IMR-90 (cell line): ENCODE measurements at regions not wholly inside any gene's neighbourhood (a gene's known extent, or its start where the extent isn't known, plus 50 kb on each side); places are given as distances from the start of the nearest gene placed in this dataset.

Experiments
- ATAC-seq: fragments of 200-7000 bp; cut with Tn5 transposase; 2 replicates; pipeline ENCODE4 v1.9.1; 2020; ENCODE audit warnings: low read depth, mild to moderate bottlenecking, moderate library complexity
- BruUV-seq: library from RNA; stranded (reverse); fragments of 400-500 nt; replicated peaks from 2 replicates; lab custom pipeline; 2021; lab: Mats Ljungman, UMichigan
- CTCF ChIA-PET: fragments of 300-600 bp; formaldehyde crosslinking; extraction: SDS; loops from one replicate; lab custom pipeline; 2021; ENCODE audit warnings: antibody characterized with exemption; lab: Yijun Ruan, JAX
- POLR2A ChIA-PET: fragments of 300-600 bp; sonication (Branson Sonifier 250); formaldehyde crosslinking; loops from one replicate; lab custom pipeline; 2022; ENCODE audit warnings: antibody characterized with exemption; ENCODE audit not compliant: unreplicated experiment; lab: Charles Lee
- DNase-seq: peaks from one replicate; pipeline ENCODE4 v3.0.0; 2013
- H2AFZ ChIP-seq: replicated peaks from 2 replicates; pipeline ENCODE3; 2013; ENCODE audit warnings: low read length, mild to moderate bottlenecking; ENCODE audit not compliant: poor library complexity
- H2AK5ac ChIP-seq: 2 replicates; pipeline ENCODE4 v1.6.1; 2013; ENCODE audit warnings: low read depth, low read length, inconsistent platforms
- H2AK9ac ChIP-seq: replicated peaks from 2 replicates; pipeline ENCODE3; 2013; ENCODE audit warnings: mild to moderate bottlenecking, low read depth, low read length, moderate library complexity; ENCODE audit not compliant: poor library complexity
- H2BK120ac ChIP-seq: 2 replicates; pipeline ENCODE4 v1.6.1; 2013; ENCODE audit warnings: low read depth, low read length, inconsistent platforms
- H2BK15ac ChIP-seq: 3 replicates; pipeline ENCODE4 v1.6.1; 2013; ENCODE audit warnings: low read depth, low read length, inconsistent platforms
- H2BK20ac ChIP-seq: 2 replicates; pipeline ENCODE4 v1.6.1; 2013; ENCODE audit warnings: low read depth, mild to moderate bottlenecking, inconsistent platforms, low read length, moderate library complexity
- H2BK5ac ChIP-seq: 2 replicates; pipeline ENCODE4 v1.6.1; 2013; ENCODE audit warnings: mild to moderate bottlenecking, low read depth, low read length, inconsistent platforms; ENCODE audit not compliant: poor library complexity, severe bottlenecking
- H3K14ac ChIP-seq: replicated peaks from 2 replicates; pipeline ENCODE4 v1.6.1; 2013; ENCODE audit warnings: low read depth, low read length, inconsistent platforms
- H3K18ac ChIP-seq: 2 replicates; pipeline ENCODE4 v1.6.1; 2013; ENCODE audit warnings: low read depth, low read length, control low read depth
- H3K23ac ChIP-seq: 2 replicates; pipeline ENCODE4 v1.6.1; 2013; ENCODE audit warnings: low read depth, low read length, inconsistent platforms
- H3K27ac ChIP-seq: 2 replicates; pipeline ENCODE4 v1.5.1; 2013; ENCODE audit warnings: mild to moderate bottlenecking, control low read depth, low read length; ENCODE audit not compliant: insufficient read depth
- H3K27me3 ChIP-seq: 2 replicates; pipeline ENCODE4 v1.6.1; 2013; ENCODE audit warnings: low read length; ENCODE audit not compliant: control insufficient read depth, insufficient read depth
- H3K36me3 ChIP-seq: 2 replicates; pipeline ENCODE4 v1.6.1; 2013; ENCODE audit warnings: low read length, mixed read lengths; ENCODE audit not compliant: control insufficient read depth, insufficient read depth
- H3K4ac ChIP-seq: 2 replicates; pipeline ENCODE4 v1.6.1; 2013; ENCODE audit warnings: low read depth, low read length, inconsistent platforms
- H3K4me1 ChIP-seq: 2 replicates; pipeline ENCODE4 v1.6.1; 2013; ENCODE audit warnings: low read length, mixed read lengths; ENCODE audit not compliant: control insufficient read depth, insufficient read depth
- H3K4me2 ChIP-seq: 2 replicates; pipeline ENCODE4 v1.6.1; 2013; ENCODE audit warnings: low read depth, mild to moderate bottlenecking, control low read depth, low read length, moderate library complexity
- H3K4me3 ChIP-seq: 2 replicates; pipeline ENCODE4 v1.5.1; 2013; ENCODE audit warnings: low read depth, mild to moderate bottlenecking, control low read depth, low read length, moderate library complexity; ENCODE audit not compliant: insufficient read depth
- H3K56ac ChIP-seq: 2 replicates; pipeline ENCODE4 v1.6.1; 2013; ENCODE audit warnings: low read length, inconsistent platforms; ENCODE audit not compliant: insufficient read depth; ENCODE audit errors: extremely low read depth
- H3K79me1 ChIP-seq, 2 experiments: 2 replicates each; pipeline ENCODE4 v1.6.1; 2013; ENCODE audit warnings: low read length in 2 of 2, inconsistent platforms in 1 of 2, low read depth in 1 of 2
- H3K9ac ChIP-seq: 2 replicates; pipeline ENCODE4 v1.6.1; 2013; ENCODE audit warnings: low read depth, low read length, control low read depth
- H3K9me1 ChIP-seq: 2 replicates; pipeline ENCODE4 v1.6.1; 2013; ENCODE audit warnings: low read length, inconsistent platforms; ENCODE audit not compliant: insufficient read depth
- H3K9me3 ChIP-seq: 2 replicates; pipeline ENCODE4 v1.6.1; 2013; ENCODE audit warnings: low read length; ENCODE audit not compliant: control insufficient read depth, insufficient read depth
- H4K20me1 ChIP-seq: 2 replicates; pipeline ENCODE4 v1.6.1; 2013; ENCODE audit warnings: low read length, inconsistent platforms; ENCODE audit not compliant: insufficient read depth
- H4K5ac ChIP-seq: 2 replicates; pipeline ENCODE4 v1.6.1; 2013; ENCODE audit warnings: mild to moderate bottlenecking, low read depth, low read length, control low read depth
- H4K8ac ChIP-seq, 2 experiments: 2 replicates each; pipeline ENCODE4 v1.6.1; 2013; ENCODE audit warnings: low read depth in 2 of 2, low read length in 2 of 2, control low read depth in 1 of 2, inconsistent platforms in 1 of 2
- H4K91ac ChIP-seq: 2 replicates; pipeline ENCODE4 v1.6.1; 2013; ENCODE audit warnings: low read depth, low read length, inconsistent platforms; ENCODE audit not compliant: insufficient read depth
- CHD1 ChIP-seq: IDR thresholded peaks from 2 replicates; pipeline ENCODE4 v1.6.1; 2012; ENCODE audit warnings: low read depth, low read length, improper control_type of control experiment
- CTCF ChIP-seq: conservative IDR thresholded peaks from 2 replicates; pipeline ENCODE4 v1.5.1; 2012; ENCODE audit warnings: mild to moderate bottlenecking, low read depth, low read length, improper control_type of control experiment
- FOS ChIP-seq: fragments of 150-350 bp; IDR thresholded peaks from 2 replicates; pipeline ENCODE4 v1.6.1; 2016; ENCODE audit warnings: low read depth, low read length
- MAZ ChIP-seq: IDR thresholded peaks from 2 replicates; pipeline ENCODE4 v1.6.1; 2012; ENCODE audit warnings: low read depth, mild to moderate bottlenecking, low read length, improper control_type of control experiment, moderate library complexity, borderline replicate concordance
- MXI1 ChIP-seq: IDR thresholded peaks from 2 replicates; pipeline ENCODE4 v1.6.1; 2012; ENCODE audit warnings: low read depth, mild to moderate bottlenecking, low read length, moderate library complexity, borderline replicate concordance
- NFE2L2 ChIP-seq: fragments of 150-350 bp; IDR thresholded peaks from 2 replicates; pipeline ENCODE4 v1.6.1; 2016; ENCODE audit warnings: low read depth, mild to moderate bottlenecking, low read length
- POLR2A ChIP-seq: IDR thresholded peaks from 2 replicates; pipeline ENCODE4 v1.6.1; 2012; ENCODE audit warnings: mild to moderate bottlenecking, low read depth, low read length
- RCOR1 ChIP-seq: IDR thresholded peaks from 2 replicates; pipeline ENCODE4 v1.6.1; 2012; ENCODE audit warnings: mild to moderate bottlenecking, low read length, improper control_type of control experiment; ENCODE audit not compliant: insufficient replicate concordance
- RFX5 ChIP-seq: IDR thresholded peaks from 2 replicates; pipeline ENCODE4 v1.8.0; 2012; ENCODE audit warnings: low read depth, mild to moderate bottlenecking, low read length, moderate library complexity
- SMC3 ChIP-seq: fragments of 150-350 bp; IDR thresholded peaks from 2 replicates; pipeline ENCODE4 v1.6.1; 2016; ENCODE audit warnings: low read depth, mild to moderate bottlenecking, antibody characterized with exemption, low read length, moderate library complexity
- WGBS, 2 experiments: methylation state at CpG; one replicate each; pipeline versions ENCODE4 v1.1.5 to v1.1.7; 2013; ENCODE audit warnings: missing lambda C conversion rate in 2 of 2; ENCODE audit not compliant: insufficient read length in 1 of 2; ENCODE audit errors: extremely low coverage in 2 of 2; 5-methylcytosine and 5-hydroxymethylcytosine counted together
- dilution Hi-C: fragments of 300-500 bp; cut with HindIII; formaldehyde crosslinking; loops from one replicate; pipeline ENCODE4 v1.14.3; 2018; ENCODE audit warnings: low sequenced_read_pairs; ENCODE audit not compliant: unreplicated experiment
- in situ Hi-C: fragments of 300-500 bp; cut with MboI; formaldehyde crosslinking; loops from 3 replicates; pipeline ENCODE4 v1.14.3; 2019; ENCODE audit warnings: low sequenced_read_pairs, inconsistent platforms, mixed read lengths
- intact Hi-C: fragments of 100-400 bp; cut with micrococcal nuclease; formaldehyde crosslinking; loops from 2 replicates; pipeline ENCODE4 v1.10.0; 2022

DNA sequence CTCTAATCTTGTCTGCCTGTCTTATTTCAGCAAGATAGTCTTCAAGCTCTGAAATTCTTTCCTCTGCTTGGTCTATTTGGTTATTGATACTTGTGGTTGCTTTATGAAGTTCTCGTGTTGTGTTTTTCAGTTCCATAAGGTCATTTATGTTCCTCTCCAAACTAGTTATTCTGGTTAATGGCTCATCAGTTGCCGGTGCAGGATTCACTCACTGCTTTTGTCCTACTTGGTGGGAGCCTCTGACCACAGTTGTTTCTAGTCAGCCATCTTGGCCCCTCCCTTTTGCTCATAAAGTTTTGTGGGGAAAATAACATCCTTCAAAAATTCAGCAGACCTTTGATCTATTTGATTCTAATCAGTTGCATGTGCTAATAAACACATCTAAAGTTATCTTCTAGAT lies 158.6 kb upstream of the PARD3B start:
- Histone ChIP-seq H3K23ac (no peak overlapping the region), H4K20me1 (no peaks in the 10 kb centered on the region), H3K79me1 (no peaks in the 10 kb centered on the region), H3K4me2 (no peak overlapping the region), H3K27ac (no peak overlapping the region), H3K18ac (no peak overlapping the region), H4K5ac (no peak overlapping the region), H2BK15ac (no peak overlapping the region), H4K91ac (no peak overlapping the region), H2BK5ac (no peak overlapping the region), H3K4ac (no peak overlapping the region), H3K56ac (no peak overlapping the region), H2BK20ac (no peak overlapping the region), H3K14ac (no peak overlapping the region), H2BK120ac (no peak overlapping the region), H2AK9ac (no peak overlapping the region), H4K8ac (no peak overlapping the region), H3K4me3 (no peak overlapping the region), H2AK5ac (no peak overlapping the region), H3K9me1 (no peaks in the 10 kb centered on the region), H3K36me3 (no peaks in the 10 kb centered on the region), H3K4me1 (no peaks in the 10 kb centered on the region), H3K9ac (no peak overlapping the region), H3K9me3 (no peaks in the 10 kb centered on the region), H3K27me3 (no peaks in the 10 kb centered on the region), H2AFZ (no peak overlapping the region)
- ATAC-seq (no peak), DNase-seq (no peak)
- ChIA-PET POLR2A (no interaction called here), CTCF (no interaction called here)
- dilution Hi-C loops (no loop called here), intact Hi-C loops (no loop called here), in situ Hi-C loops (no loop called here)
- no TSS peak for BruUV-seq
- TF ChIP-seq CTCF (no peak), RFX5 (no peak), MAZ (no peak), SMC3 (no peak), RCOR1 (no peak), MXI1 (no peak), CHD1 (no peak), POLR2A (no peak), NFE2L2 (no peak), FOS (no peak)
- WGBS, 2 experiments, result no CpG with 5 or more reads among the region's 2 CpGs
